Smooth muscle cell (in vitro differentiated cells): ENCODE measurements at regions not wholly inside any gene's neighbourhood (a gene's known extent, or its start where the extent isn't known, plus 50 kb on each side); places are given as distances from the start of the nearest gene placed in this dataset.
"Not testable (repeated sequence)": the region's sequence is repeated elsewhere in the genome, so short reads cannot be mapped to it uniquely, and the experiment has no call there.

Experiments
- DNase-seq: peaks from one replicate; lab custom pipeline; 2025; ENCODE audit not compliant: unreplicated experiment; lab: John Stamatoyannopoulos, UW
- H2AFZ ChIP-seq: fragments of 200-600 bp; sonication (generic); 2 replicates; pipeline ENCODE4 v1.6.0; 2016; ENCODE audit warnings: antibody characterized with exemption, low read depth, mild to moderate bottlenecking
- H3F3A ChIP-seq: fragments of 200-600 bp; sonication (generic); 2 replicates; pipeline ENCODE4 v1.6.0; 2017; ENCODE audit warnings: antibody characterized with exemption, low read depth
- H3K27ac ChIP-seq: fragments of 200-600 bp; sonication (generic); 2 replicates; pipeline ENCODE4 v1.5.1; 2016; ENCODE audit warnings: low read depth, mild to moderate bottlenecking
- H3K27me3 ChIP-seq: fragments of 200-600 bp; sonication (generic); 2 replicates; pipeline ENCODE4 v1.6.1; 2016; ENCODE audit warnings: low read depth, mild to moderate bottlenecking
- H3K36me3 ChIP-seq: fragments of 200-600 bp; sonication (generic); 2 replicates; pipeline ENCODE4 v1.5.1; 2016; ENCODE audit warnings: low read depth
- H3K4me1 ChIP-seq: fragments of 200-600 bp; sonication (generic); 2 replicates; pipeline ENCODE4 v1.5.1; 2016; ENCODE audit warnings: low read depth
- H3K4me2 ChIP-seq: fragments of 200-600 bp; sonication (generic); 2 replicates; pipeline ENCODE4 v1.6.0; 2016; ENCODE audit warnings: mild to moderate bottlenecking
- H3K4me3 ChIP-seq: fragments of 200-600 bp; sonication (generic); 2 replicates; pipeline ENCODE4 v1.5.1; 2016; ENCODE audit warnings: mild to moderate bottlenecking
- H3K79me2 ChIP-seq: fragments of 200-600 bp; sonication (generic); 2 replicates; pipeline ENCODE4 v1.6.0; 2016; ENCODE audit warnings: low read depth, mild to moderate bottlenecking
- H3K9ac ChIP-seq: fragments of 200-600 bp; sonication (generic); 2 replicates; pipeline ENCODE4 v1.6.0; 2016; ENCODE audit warnings: low read depth
- H3K9me3 ChIP-seq: fragments of 200-600 bp; sonication (generic); replicated peaks from 2 replicates; pipeline ENCODE4 v1.5.1; 2016; ENCODE audit warnings: low read depth
- H4K20me1 ChIP-seq: fragments of 200-600 bp; sonication (generic); 2 replicates; pipeline ENCODE4 v1.6.0; 2016; ENCODE audit warnings: low read depth
- CTCF ChIP-seq: fragments of 200-600 bp; sonication (generic); IDR thresholded peaks from 2 replicates; pipeline ENCODE4 v1.5.1; 2017; ENCODE audit warnings: borderline replicate concordance, mild to moderate bottlenecking, antibody characterized with exemption; ENCODE audit not compliant: insufficient read depth, poor library complexity, severe bottlenecking
- WGBS: methylation state at CpG from one replicate; pipeline ENCODE4 v1.1.7; 2016; ENCODE audit warnings: low lambda C conversion rate; 5-methylcytosine and 5-hydroxymethylcytosine counted together

DNA sequence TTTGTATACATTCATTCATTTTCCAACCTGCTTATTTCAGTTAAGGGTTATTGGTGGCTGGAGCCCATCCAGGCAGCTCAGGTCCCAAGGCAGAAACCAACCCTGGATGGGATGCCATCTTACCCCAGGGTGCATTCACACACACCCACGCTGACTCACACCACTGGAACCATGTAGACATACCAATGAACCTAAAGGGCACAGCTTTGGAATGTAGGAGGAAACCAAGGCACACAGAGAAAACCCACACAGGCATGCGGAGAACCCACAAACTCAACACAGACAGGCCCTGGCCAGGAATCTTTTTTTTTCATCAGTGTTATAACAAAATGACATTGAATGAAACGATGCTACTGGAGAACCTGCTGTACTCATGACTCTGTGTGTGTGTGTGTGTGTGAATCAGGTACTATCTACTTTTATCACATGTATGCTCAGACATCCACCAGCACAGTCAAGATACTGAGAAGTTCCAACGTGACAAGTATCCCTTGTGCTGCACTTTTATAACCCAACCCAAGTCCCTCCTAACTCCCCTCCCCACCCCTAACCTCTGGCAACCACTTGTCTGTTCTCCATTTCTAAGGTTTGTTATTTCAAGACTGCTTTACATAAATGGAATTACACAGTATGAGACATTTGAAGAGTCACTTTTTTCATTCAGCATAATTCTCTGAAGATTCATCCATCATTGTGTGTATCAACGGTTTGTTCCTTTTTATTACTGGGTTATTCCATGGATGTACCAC lies 286.8 kb upstream of the PLD5 start:
- Histone ChIP-seq H3K36me3 (no peaks in the 10 kb centered on the region), H4K20me1 (no peaks in the 10 kb centered on the region), H3K79me2 (no peaks in the 10 kb centered on the region), H3K4me2 (no peak overlapping the region), H3K27ac (no peak overlapping the region), H2AFZ (no peak overlapping the region), H3K9me3 (no peaks in the 10 kb centered on the region), H3K27me3 (no peaks in the 10 kb centered on the region), H3K4me1 (no peaks in the 10 kb centered on the region), H3K4me3 (no peak overlapping the region), H3F3A (no peaks in the 10 kb centered on the region), H3K9ac (no peak overlapping the region)
- no peak for DNase-seq
- no peak for TF ChIP-seq CTCF
- WGBS, result 63% methylated on average over 5 of the region's 5 CpGs

DNA sequence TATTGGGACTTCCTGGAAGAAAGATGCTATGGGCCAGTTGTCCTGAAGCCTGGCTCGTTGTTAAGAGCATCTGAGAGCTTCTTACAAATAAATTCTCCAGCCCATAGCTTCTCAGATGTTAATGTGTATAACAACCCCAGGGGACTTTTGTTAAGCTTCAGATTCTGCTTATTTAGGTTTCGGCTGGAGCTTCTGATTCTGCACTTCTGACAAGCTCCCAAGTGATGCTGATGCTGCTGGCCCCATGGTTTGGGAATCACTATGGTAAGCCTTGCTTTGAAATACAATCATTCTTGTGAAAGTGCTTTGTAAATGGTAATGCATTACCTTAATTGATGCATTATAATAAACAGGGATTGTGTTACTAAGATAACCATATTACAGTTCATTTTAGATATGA lies 281.8 kb upstream of the PLD5 start:
- Histone ChIP-seq H3K27ac (no peak overlapping the region), H3K9ac (no peak overlapping the region), H3K4me1 (no peaks in the 10 kb centered on the region), H3K9me3 (no peaks in the 10 kb centered on the region), H4K20me1 (no peaks in the 10 kb centered on the region), H3K79me2 (no peaks in the 10 kb centered on the region), H3K4me2 (no peak overlapping the region), H3K27me3 (no peaks in the 10 kb centered on the region), H3F3A (no peaks in the 10 kb centered on the region), H3K36me3 (no peaks in the 10 kb centered on the region), H3K4me3 (no peak overlapping the region), H2AFZ (no peak overlapping the region)
- WGBS, result 87% methylated on average over 2 of the region's 2 CpGs
- DNase-seq, result no peak
- no peak for TF ChIP-seq CTCF

GRCh38 chr1:242805360-242805759 lies 280.9 kb upstream of the PLD5 start:
- H4K20me1 ChIP-seq, result not testable (repeated sequence)
- 86% methylated on average over 1 of the region's 1 CpG for WGBS

DNA sequence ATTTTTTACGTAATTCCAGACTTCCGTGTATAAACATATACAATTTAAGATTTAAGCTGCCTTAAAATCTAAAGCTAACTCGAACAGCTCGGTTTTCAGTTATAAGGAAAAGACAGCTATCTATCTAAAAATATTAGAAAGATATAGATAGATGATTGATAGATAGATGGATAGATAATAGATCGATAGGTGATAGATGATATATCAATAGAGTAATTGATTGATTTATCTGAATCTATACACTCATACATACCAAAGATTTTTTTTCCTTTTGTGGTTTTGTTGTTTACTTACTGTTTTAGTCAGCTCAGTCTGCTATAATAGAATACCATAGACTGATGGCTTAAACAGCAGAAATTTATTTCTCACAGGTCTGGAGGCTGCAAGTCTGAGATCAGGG lies 278.5 kb upstream of the PLD5 start:
- no peak overlapping the region for H3K9ac ChIP-seq
- H3K36me3 ChIP-seq, result no peaks in the 10 kb centered on the region
- no peaks in the 10 kb centered on the region for H3K9me3 ChIP-seq
- H3K79me2 ChIP-seq, result no peaks in the 10 kb centered on the region
- H3F3A ChIP-seq, result no peaks in the 10 kb centered on the region
- H4K20me1 ChIP-seq, result no peaks in the 10 kb centered on the region
- H3K4me1 ChIP-seq, result no peaks in the 10 kb centered on the region
- WGBS, result 91% methylated on average over 5 of the region's 5 CpGs
- H3K4me3 ChIP-seq, result no peak overlapping the region
- no peak for DNase-seq
- no peak overlapping the region for H2AFZ ChIP-seq
- H3K27me3 ChIP-seq, result no peaks in the 10 kb centered on the region
- H3K27ac ChIP-seq, result no peak overlapping the region
- no peak for TF ChIP-seq CTCF
- no peak overlapping the region for H3K4me2 ChIP-seq

More at GRCh38 chr1:242805360-242805759, 280.9 kb upstream of the PLD5 start:
- H3K4me3 ChIP-seq, H3K36me3 ChIP-seq, H3K4me2 ChIP-seq, DNase-seq, H3K27ac ChIP-seq, H3F3A ChIP-seq, H3K27me3 ChIP-seq, H3K4me1 ChIP-seq, H2AFZ ChIP-seq, H3K9ac ChIP-seq, H3K9me3 ChIP-seq, H3K79me2 ChIP-seq: not testable (repeated sequence)
